Activated T-helper 17 cell treated with anti-CD3 and anti-CD28 coated beads, Interleukin-2, amount 50 U/mL, for 72 hours (primary cell): ENCODE measurements at regions not wholly inside any gene's neighbourhood (a gene's known extent, or its start where the extent isn't known, plus 50 kb on each side); places are given as distances from the start of the nearest gene placed in this dataset.
"Not testable (repeated sequence)": the region's sequence is repeated elsewhere in the genome, so short reads cannot be mapped to it uniquely, and the experiment has no call there.

Experiments
- ATAC-seq: fragments of 150-1000 bp; cut with Tn5 transposase; replicated peaks from 2 replicates; pipeline ENCODE4 v1.10.0; 2021; ENCODE audit warnings: mild to moderate bottlenecking, moderate library complexity
- H3K27ac Mint-ChIP-seq: one replicate; pipeline ENCODE4 v1.8.0; 2022; ENCODE audit warnings: mixed read lengths
- H3K27me3 Mint-ChIP-seq: one replicate; pipeline ENCODE4 v1.8.0; 2022; ENCODE audit warnings: mixed read lengths
- H3K36me3 Mint-ChIP-seq: one replicate; pipeline ENCODE4 v1.8.0; 2022; ENCODE audit warnings: low read depth, mild to moderate bottlenecking, mixed read lengths
- H3K4me1 Mint-ChIP-seq: one replicate; pipeline ENCODE4 v1.8.0; 2022; ENCODE audit warnings: mixed read lengths
- H3K4me3 Mint-ChIP-seq: one replicate; pipeline ENCODE4 v1.8.0; 2022; ENCODE audit warnings: mild to moderate bottlenecking, mixed read lengths
- H3K9me3 Mint-ChIP-seq: one replicate; pipeline ENCODE4 v1.8.0; 2022; ENCODE audit warnings: mixed read lengths

GRCh38 chr11:15836795-15837194 lies 519.6 kb downstream of the SOX6 start:
- Mint-ChIP-seq H3K27ac (no peak overlapping the region), H3K36me3 (no peaks in the 10 kb centered on the region), H3K4me3 (no peak overlapping the region), H3K4me1 (no peaks in the 10 kb centered on the region), H3K9me3 (no peaks in the 10 kb centered on the region), H3K27me3 (no peaks in the 10 kb centered on the region)
- ATAC-seq, result no peak

- Mint-ChIP-seq H3K9me3 (no peaks in the 10 kb centered on the region), H3K27ac (no peak overlapping the region), H3K36me3 (no peaks in the 10 kb centered on the region), H3K27me3 (no peaks in the 10 kb centered on the region), H3K4me3 (no peak overlapping the region), H3K4me1 (no peaks in the 10 kb centered on the region)
- ATAC-seq, result no peak
Measured at GRCh38 chr11:15837901-15838489, 518.4 kb downstream of the SOX6 start.

GRCh38 chr11:15839061-15839460 lies 517.3 kb downstream of the SOX6 start:
- ATAC-seq, result no peak
- H3K9me3 Mint-ChIP-seq, result no peaks in the 10 kb centered on the region

GRCh38 chr11:15840966-15841365 lies 515.4 kb downstream of the SOX6 start:
- peaks cover 4% of the 10 kb centered on the region for H3K27me3 Mint-ChIP-seq
- no peak overlapping the region for H3K4me3 Mint-ChIP-seq
- H3K4me1 Mint-ChIP-seq, result no peaks in the 10 kb centered on the region
- ATAC-seq, result no peak
- H3K27ac Mint-ChIP-seq, result no peak overlapping the region
- no peaks in the 10 kb centered on the region for H3K9me3 Mint-ChIP-seq
- H3K36me3 Mint-ChIP-seq, result no peaks in the 10 kb centered on the region

More at GRCh38 chr11:15839061-15839460, 517.3 kb downstream of the SOX6 start:
- Mint-ChIP-seq H3K27ac (no peak overlapping the region), H3K4me1 (no peaks in the 10 kb centered on the region), H3K4me3 (no peak overlapping the region), H3K36me3 (no peaks in the 10 kb centered on the region), H3K27me3 (peaks cover 4% of the 10 kb centered on the region)

- Mint-ChIP-seq H3K4me3 (no peak overlapping the region), H3K4me1 (no peaks in the 10 kb centered on the region), H3K27ac (no peak overlapping the region), H3K27me3 (peaks cover 4% of the 10 kb centered on the region), H3K36me3 (no peaks in the 10 kb centered on the region), H3K9me3 (no peaks in the 10 kb centered on the region)
- ATAC-seq, result no peak
Measured at GRCh38 chr11:15841931-15842740, 514.2 kb downstream of the SOX6 start.

GRCh38 chr11:15843309-15843872 lies 513.0 kb downstream of the SOX6 start:
- H3K27me3 Mint-ChIP-seq, result peaks cover 4% of the 10 kb centered on the region
- no peaks in the 10 kb centered on the region for H3K4me1 Mint-ChIP-seq
- H3K9me3 Mint-ChIP-seq, result no peaks in the 10 kb centered on the region
- no peak overlapping the region for H3K4me3 Mint-ChIP-seq
- no peaks in the 10 kb centered on the region for H3K36me3 Mint-ChIP-seq
- ATAC-seq, result no peak
- H3K27ac Mint-ChIP-seq, result no peak overlapping the region

GRCh38 chr11:15845261-15845660 lies 511.1 kb downstream of the SOX6 start:
- ATAC-seq, result no peak
- Mint-ChIP-seq H3K9me3 (no peaks in the 10 kb centered on the region), H3K27ac (no peak overlapping the region), H3K27me3 (peaks cover 4% of the 10 kb centered on the region), H3K4me1 (no peaks in the 10 kb centered on the region), H3K4me3 (no peak overlapping the region), H3K36me3 (no peaks in the 10 kb centered on the region)

GRCh38 chr11:15848631-15849168 lies 507.6 kb downstream of the SOX6 start:
- H3K4me3 Mint-ChIP-seq, result no peak overlapping the region
- no peak for ATAC-seq
- H3K36me3 Mint-ChIP-seq, result no peaks in the 10 kb centered on the region
- H3K27ac Mint-ChIP-seq, result no peak overlapping the region
- H3K4me1 Mint-ChIP-seq, result no peaks in the 10 kb centered on the region
- peaks cover 15% of the 10 kb centered on the region for H3K27me3 Mint-ChIP-seq
- peaks cover 6% of the 10 kb centered on the region for H3K9me3 Mint-ChIP-seq

GRCh38 chr11:15849257-15849656 lies 507.1 kb downstream of the SOX6 start:
- no peak for ATAC-seq
- H3K9me3 Mint-ChIP-seq, result peaks cover 10% of the 10 kb centered on the region
- H3K4me3 Mint-ChIP-seq, result no peak overlapping the region
- H3K27ac Mint-ChIP-seq, result no peak overlapping the region
- peaks cover 16% of the 10 kb centered on the region for H3K27me3 Mint-ChIP-seq
- no peaks in the 10 kb centered on the region for H3K36me3 Mint-ChIP-seq
- no peaks in the 10 kb centered on the region for H3K4me1 Mint-ChIP-seq

GRCh38 chr11:15850335-15850734 lies 506.0 kb downstream of the SOX6 start:
- H3K36me3 Mint-ChIP-seq, result not testable (repeated sequence)

GRCh38 chr11:15851051-15851498 lies 505.3 kb downstream of the SOX6 start:
- ATAC-seq, result no peak
- Mint-ChIP-seq H3K36me3 (no peaks in the 10 kb centered on the region), H3K4me3 (no peak overlapping the region), H3K9me3 (peaks cover 10% of the 10 kb centered on the region), H3K27me3 (peaks cover 16% of the 10 kb centered on the region), H3K4me1 (no peaks in the 10 kb centered on the region), H3K27ac (no peak overlapping the region)

More at GRCh38 chr11:15850335-15850734, 506.0 kb downstream of the SOX6 start:
- Mint-ChIP-seq H3K27me3 (peaks cover 16% of the 10 kb centered on the region), H3K9me3 (peaks cover 10% of the 10 kb centered on the region)
- not testable (repeated sequence) for ATAC-seq, H3K4me1 Mint-ChIP-seq, H3K4me3 Mint-ChIP-seq, H3K27ac Mint-ChIP-seq

- ATAC-seq, result no peak
- Mint-ChIP-seq H3K36me3 (no peaks in the 10 kb centered on the region), H3K27ac (no peak overlapping the region), H3K4me1 (no peaks in the 10 kb centered on the region), H3K4me3 (no peak overlapping the region), H3K27me3 (peaks cover 16% of the 10 kb centered on the region), H3K9me3 (peaks cover 10% of the 10 kb centered on the region)
Measured at GRCh38 chr11:15852179-15852578, 504.2 kb downstream of the SOX6 start.

- ATAC-seq, result no peak
- H3K36me3 Mint-ChIP-seq, result no peaks in the 10 kb centered on the region
- H3K4me1 Mint-ChIP-seq, result no peaks in the 10 kb centered on the region
- no peak overlapping the region for H3K27ac Mint-ChIP-seq
- H3K27me3 Mint-ChIP-seq, result peaks cover 16% of the 10 kb centered on the region
- H3K4me3 Mint-ChIP-seq, result no peak overlapping the region
- peaks cover 10% of the 10 kb centered on the region for H3K9me3 Mint-ChIP-seq
Measured at GRCh38 chr11:15854245-15854644, 502.1 kb downstream of the SOX6 start.

- peaks cover 4% of the 10 kb centered on the region for H3K9me3 Mint-ChIP-seq
- no peak overlapping the region for H3K27ac Mint-ChIP-seq
- H3K27me3 Mint-ChIP-seq, result peaks cover 3% of the 10 kb centered on the region
- no peak for ATAC-seq
- no peak overlapping the region for H3K4me3 Mint-ChIP-seq
- no peaks in the 10 kb centered on the region for H3K36me3 Mint-ChIP-seq
- no peaks in the 10 kb centered on the region for H3K4me1 Mint-ChIP-seq
Measured at GRCh38 chr11:15858881-15859280, 497.5 kb downstream of the SOX6 start.

- ATAC-seq, result no peak
- Mint-ChIP-seq H3K4me1 (no peaks in the 10 kb centered on the region), H3K36me3 (no peaks in the 10 kb centered on the region), H3K27ac (no peak overlapping the region), H3K4me3 (no peak overlapping the region), H3K9me3 (no peaks in the 10 kb centered on the region), H3K27me3 (peaks cover 2% of the 10 kb centered on the region)
Measured at GRCh38 chr11:15859411-15859810, 496.9 kb downstream of the SOX6 start.
